Hematopoietic multipotent progenitor cell treated with erythropoietin and hydrocortisone succinate and interleukin-3 and kit ligand, for 15 days (in vitro differentiated cells): ENCODE measurements at regions not wholly inside any gene's neighbourhood (a gene's known extent, or its start where the extent isn't known, plus 50 kb on each side); places are given as distances from the start of the nearest gene placed in this dataset.
"Not testable (repeated sequence)": the region's sequence is repeated elsewhere in the genome, so short reads cannot be mapped to it uniquely, and the experiment has no call there.

Experiments
- DNase-seq: peaks from one replicate; pipeline ENCODE4 v3.0.0-alpha.2; 2015; ENCODE audit warnings: low spot score

GRCh38 chr5:158516521-158516920 is 583.2 kb downstream of the EBF1 start:
- no peak for DNase-seq

DNA sequence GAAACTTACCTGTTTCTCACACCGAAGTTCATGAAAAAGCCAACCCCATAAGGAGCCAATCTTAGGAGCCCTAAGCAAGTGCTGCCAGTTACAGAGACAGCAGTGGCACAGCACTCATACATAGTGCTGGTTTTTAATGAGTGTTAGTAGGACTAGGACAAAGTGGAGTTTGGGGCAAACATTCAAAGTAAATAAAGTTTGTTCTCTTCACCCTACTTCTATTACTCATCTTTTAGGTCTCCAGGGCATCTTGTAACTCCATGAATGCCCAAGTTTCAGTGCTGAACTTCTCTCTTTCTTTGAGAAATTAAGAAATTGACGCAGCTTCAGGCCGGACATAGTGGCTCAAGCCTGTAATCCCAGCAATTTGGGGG is 584.7 kb downstream of the EBF1 start:
- DNase-seq: no peak

GRCh38 chr5:158514319-158514985 is 585.3 kb downstream of the EBF1 start:
- DNase-seq: no peak

GRCh38 chr5:158513490-158514318 is 586.0 kb downstream of the EBF1 start:
- DNase-seq: no peak

DNA sequence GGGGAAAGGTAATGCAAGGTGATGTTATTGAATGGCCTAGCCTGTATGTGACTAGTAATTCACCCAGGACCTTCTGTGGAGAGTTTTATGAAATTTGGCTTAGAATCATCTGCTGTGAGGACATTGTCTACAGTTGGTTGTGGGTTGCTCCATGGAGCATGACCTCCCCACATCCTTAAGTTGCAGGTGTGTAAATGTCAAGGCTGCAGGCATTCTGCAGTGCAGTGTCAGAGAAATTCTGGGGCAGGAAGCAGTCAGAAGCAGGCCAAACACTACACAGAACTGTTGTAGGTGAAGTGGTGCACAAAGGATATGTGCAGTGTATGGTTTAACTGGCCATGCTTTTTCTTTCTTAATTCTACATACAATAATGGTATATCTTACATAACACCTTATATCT is 588.3 kb downstream of the EBF1 start:
- DNase-seq: no peak

GRCh38 chr5:158510479-158510878 is 589.2 kb downstream of the EBF1 start:
- no peak for DNase-seq

GRCh38 chr5:158506648-158507047 is 593.1 kb downstream of the EBF1 start:
- no peak for DNase-seq

DNA sequence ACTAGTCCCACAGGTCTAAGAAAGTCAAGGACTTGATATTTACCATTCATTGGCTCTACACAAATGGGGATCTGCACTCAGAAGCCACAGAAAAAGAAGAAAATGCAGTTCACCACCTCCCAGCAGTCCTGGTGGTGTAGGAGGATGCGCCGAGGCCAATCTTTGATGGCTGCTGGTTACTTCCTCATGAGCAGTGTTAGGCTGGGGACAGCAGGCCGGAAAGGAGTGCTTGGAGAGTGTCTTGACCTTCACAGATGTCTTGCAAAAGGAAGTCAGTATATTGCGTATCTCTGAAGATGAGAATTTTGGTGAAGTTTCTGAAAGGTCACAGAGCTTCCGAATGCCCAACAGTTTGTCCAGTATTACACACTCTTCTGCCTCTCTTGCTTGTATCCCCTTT is 597.0 kb downstream of the EBF1 start:
- no peak for DNase-seq

- DNase-seq: no peak
Observed at GRCh38 chr5:158499892-158500418, 599.8 kb downstream of the EBF1 start.

GRCh38 chr5:158499075-158499891 is 600.4 kb downstream of the EBF1 start:
- DNase-seq: no peak

DNA sequence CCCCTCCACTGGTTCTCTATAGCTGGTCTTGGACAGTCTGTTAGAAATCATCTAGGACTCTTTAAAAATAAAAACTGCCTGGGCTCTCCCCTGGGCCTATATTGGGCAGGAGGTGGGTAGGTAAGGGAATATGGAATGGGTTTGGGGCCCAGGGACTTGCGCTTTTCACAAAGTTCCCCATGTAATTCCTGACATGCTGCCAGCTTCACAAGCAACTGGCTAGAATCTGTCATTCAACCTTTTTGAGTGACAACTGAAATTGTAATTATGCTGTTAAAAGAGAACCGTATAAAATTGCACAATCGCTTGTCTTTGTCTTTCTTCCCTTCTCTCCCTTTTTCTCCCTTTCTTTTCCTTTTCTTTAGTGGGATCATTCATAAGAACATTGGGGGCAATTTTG is 603.1 kb downstream of the EBF1 start:
- DNase-seq: no peak

- DNase-seq: no peak
Observed at GRCh38 chr5:158494541-158494940, 605.2 kb downstream of the EBF1 start.

DNA sequence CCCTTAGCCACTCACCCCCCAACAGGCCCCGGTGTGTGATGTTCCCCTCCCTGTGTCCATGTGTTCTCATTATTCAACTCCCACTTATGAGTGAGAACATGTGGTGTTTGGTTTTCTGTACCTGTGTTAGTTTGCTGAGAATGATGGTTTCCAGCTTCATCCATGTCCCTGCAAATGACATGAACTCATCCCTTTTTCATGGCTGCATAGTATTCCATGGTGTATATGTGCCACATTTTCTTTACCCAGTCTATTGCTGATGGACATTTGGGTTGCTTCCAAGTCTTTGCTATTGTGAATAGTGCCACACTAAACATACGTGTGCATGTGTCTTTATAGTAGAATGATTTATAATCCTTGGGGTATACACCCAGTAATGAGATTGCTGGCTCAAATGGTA is 605.7 kb downstream of the EBF1 start:
- not testable (repeated sequence) for DNase-seq

DNA sequence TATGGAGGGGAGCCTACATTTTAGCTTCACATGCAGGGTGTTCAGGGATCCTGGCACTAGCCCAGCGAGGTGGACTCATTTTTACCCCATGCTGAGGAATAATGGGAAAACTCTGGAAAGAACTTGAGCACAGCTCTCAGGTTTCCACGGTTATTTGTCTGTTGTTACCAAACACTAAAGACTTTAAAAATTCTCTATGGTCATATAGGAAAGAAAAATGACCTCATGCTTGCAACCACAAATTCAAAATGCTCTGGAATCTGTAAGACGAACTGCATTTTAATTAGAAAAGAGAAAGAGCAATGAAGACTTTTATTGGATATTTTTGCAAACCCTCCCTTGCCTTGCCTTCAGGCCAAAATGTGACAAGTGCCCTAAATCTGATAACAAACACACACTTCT is 606.9 kb downstream of the EBF1 start:
- no peak for DNase-seq

DNA sequence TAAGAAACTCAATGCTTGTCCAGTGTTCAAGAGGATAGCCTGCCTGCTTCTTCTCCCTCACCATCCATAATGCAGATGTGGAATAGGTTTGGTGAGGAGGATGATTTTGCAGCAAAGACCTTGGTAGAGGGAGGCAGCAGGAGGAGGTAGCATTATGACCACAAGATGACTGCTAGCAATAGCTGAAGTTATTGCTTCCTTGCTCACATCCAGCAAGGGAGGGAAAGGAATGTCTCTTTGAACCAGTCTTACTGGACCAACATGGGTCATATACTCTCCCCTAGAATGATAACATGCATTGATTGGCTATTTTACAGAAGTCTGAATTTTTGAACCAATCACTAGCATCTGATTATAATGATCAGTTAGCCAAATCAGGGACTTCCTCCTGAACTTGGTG is 607.6 kb downstream of the EBF1 start:
- no peak for DNase-seq

- DNase-seq: no peak
Observed at GRCh38 chr5:158487664-158488063, 612.1 kb downstream of the EBF1 start.

DNA sequence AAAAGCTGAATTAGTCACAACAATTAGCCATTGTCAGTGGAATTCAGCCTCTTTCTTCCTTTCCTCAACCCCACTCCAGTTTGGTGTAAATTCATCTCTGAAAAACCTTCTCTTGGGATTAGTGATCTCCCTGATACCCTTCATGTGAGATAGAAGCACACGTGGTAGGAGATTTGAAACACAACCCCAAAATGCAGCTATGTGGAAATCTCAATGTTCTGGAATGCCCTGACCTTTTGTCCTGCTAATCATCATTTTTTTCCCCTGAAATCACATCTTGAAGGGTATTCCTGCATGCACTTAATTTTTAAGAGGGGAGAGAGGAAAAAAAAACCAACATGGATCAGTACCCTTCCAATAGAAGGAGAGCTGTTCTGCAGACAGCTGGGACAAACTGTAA is 612.6 kb downstream of the EBF1 start:
- DNase-seq: no peak

DNA sequence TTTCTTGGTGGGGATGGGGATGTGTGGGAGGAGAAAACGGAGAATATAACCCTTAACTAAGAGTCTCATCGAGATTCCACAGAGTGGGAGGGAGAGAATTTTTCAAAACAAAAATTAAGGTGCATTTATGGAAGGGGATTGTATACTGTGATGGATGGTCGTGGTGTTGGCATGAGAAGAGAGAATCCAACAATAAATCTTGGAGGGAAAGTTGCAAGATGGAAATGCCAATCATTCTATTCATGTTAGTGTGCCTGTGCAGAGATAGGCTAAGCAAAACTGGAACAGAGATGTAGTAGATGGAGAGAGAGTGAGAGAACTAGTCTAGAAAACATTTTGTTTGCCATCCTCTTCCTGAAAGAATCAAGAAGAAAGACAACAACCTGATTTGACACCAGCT is 613.1 kb downstream of the EBF1 start:
- DNase-seq: no peak

DNA sequence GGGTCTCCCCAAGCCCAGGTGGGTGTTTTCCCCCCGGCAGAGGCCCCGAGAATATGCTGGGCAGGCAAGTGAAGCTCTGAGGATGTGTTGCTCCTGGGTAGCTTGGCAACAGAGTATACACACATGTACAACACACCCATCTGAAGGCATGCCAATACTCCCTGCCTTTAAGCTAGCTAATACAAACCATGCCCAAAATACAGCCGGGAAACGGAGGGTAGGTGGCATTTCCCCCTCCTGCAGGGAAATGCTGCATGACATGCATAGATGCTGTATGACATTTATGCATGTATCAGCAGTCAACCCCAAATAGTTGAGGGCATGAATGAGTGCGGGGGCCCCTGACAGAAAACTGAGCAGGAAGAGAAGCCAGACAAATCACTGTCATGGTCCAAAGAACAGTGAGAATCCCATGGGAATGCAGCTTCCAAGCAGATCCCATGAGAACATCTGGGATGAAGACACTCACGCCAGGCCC is 614.1 kb downstream of the EBF1 start:
- no peak for DNase-seq

- DNase-seq: no peak
Observed at GRCh38 chr5:158485047-158485446, 614.7 kb downstream of the EBF1 start.

DNA sequence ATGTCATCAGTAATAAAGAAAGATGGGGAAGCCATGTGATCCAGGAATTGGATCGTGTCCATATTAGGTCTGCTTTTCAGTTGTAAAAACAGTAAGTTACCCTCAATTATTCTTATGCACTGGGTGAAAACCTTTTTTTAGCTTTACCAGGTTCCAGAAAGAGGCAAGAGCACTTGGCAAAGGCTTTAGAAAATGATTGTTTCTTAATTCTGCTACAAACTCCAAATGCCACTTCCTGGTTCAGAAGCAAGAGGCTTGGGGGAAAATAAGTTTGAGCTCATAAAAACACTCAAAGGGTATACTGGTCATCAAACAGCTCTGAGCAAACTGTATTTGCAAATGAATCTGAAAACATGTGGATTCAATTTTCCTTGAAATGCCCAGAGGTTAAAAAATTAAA is 615.6 kb downstream of the EBF1 start:
- no peak for DNase-seq

- DNase-seq: no peak
Observed at GRCh38 chr5:158483281-158483860, 616.3 kb downstream of the EBF1 start.
